ENCODE measurements at regions not wholly inside any gene's neighbourhood (a gene's known extent, or its start where the extent isn't known, plus 50 kb on each side); places are given as distances from the start of the nearest gene placed in this dataset.

- H3K36me3 ChIP-seq (ENCODE audit: insufficient read depth, low read length) = no peaks in the 10 kb centered on the region
- H3F3A ChIP-seq (ENCODE audit: low read depth) = no peaks in the 10 kb centered on the region
- H4K20me1 ChIP-seq (ENCODE audit: insufficient read depth, low read length, poor library complexity, severe bottlenecking) = no peaks in the 10 kb centered on the region
- no peak overlapping the region for H3K4me2 ChIP-seq (ENCODE audit: low read depth, low read length, poor library complexity, severe bottlenecking)
- H3K9me2 ChIP-seq (replicated peaks; ENCODE audit: low read depth, low read length) = no peaks in the 10 kb centered on the region
- H3K4me3 ChIP-seq (ENCODE audit: low read length, poor library complexity, severe bottlenecking) = no peak overlapping the region
- no peaks in the 10 kb centered on the region for H3K27me3 ChIP-seq (ENCODE audit: insufficient read depth, low read length, poor library complexity, severe bottlenecking)
- TF ChIP-seq CTCF (conservative IDR thresholded peaks at IDR 0.05; ENCODE audit: low read length) = peak; percentile 94
- no peak for TF ChIP-seq EZH2phosphoT487 (IDR thresholded peaks at IDR 0.05; ENCODE audit: borderline replicate concordance)
- no peaks in the 10 kb centered on the region for H3K79me2 ChIP-seq (ENCODE audit: insufficient read depth, low read length)
- H2AFZ ChIP-seq (ENCODE audit: low read length) = no peak overlapping the region; the same call in 1 of the 2 replicates
- peak overlapping the region; percentile 14 for H3K9ac ChIP-seq (ENCODE audit: low read depth, low read length, poor library complexity, severe bottlenecking)
- H3K4me1 ChIP-seq (ENCODE audit: insufficient read depth, low read length, poor library complexity, severe bottlenecking) = peaks cover 30% of the 10 kb centered on the region
- no peaks in the 10 kb centered on the region for H3K9me3 ChIP-seq (ENCODE audit: insufficient read depth, low read depth, low read length)
These were observed 302.5 kb downstream of the DHX35 start for GRCh38 chr20:39264506-39265172.

- Histone ChIP-seq H3K27me3 (ENCODE audit: insufficient read depth, low read length, poor library complexity, severe bottlenecking) (no peaks in the 10 kb centered on the region), H4K20me1 (ENCODE audit: insufficient read depth, low read length, poor library complexity, severe bottlenecking) (no peaks in the 10 kb centered on the region), H3K9me3 (ENCODE audit: insufficient read depth, low read depth, low read length) (no peaks in the 10 kb centered on the region), H3K36me3 (ENCODE audit: insufficient read depth, low read length) (no peaks in the 10 kb centered on the region), H2AFZ (ENCODE audit: low read length) (no peak overlapping the region), H3K9me2 (replicated peaks; ENCODE audit: low read depth, low read length) (no peaks in the 10 kb centered on the region), H3F3A (ENCODE audit: low read depth) (no peaks in the 10 kb centered on the region), H3K4me3 (ENCODE audit: low read length, poor library complexity, severe bottlenecking) (no peak overlapping the region), H3K79me2 (ENCODE audit: insufficient read depth, low read length) (no peaks in the 10 kb centered on the region), H3K9ac (ENCODE audit: low read depth, low read length, poor library complexity, severe bottlenecking) (no peak overlapping the region), H3K4me2 (ENCODE audit: low read depth, low read length, poor library complexity, severe bottlenecking) (no peak overlapping the region), H3K4me1 (ENCODE audit: insufficient read depth, low read length, poor library complexity, severe bottlenecking) (peaks cover 44% of the 10 kb centered on the region)
- TF ChIP-seq EZH2phosphoT487 (IDR thresholded peaks at IDR 0.05; ENCODE audit: borderline replicate concordance) (no peak), CTCF (conservative IDR thresholded peaks at IDR 0.05; ENCODE audit: low read length) (no peak)
These were observed 300.9 kb downstream of the DHX35 start for GRCh38 chr20:39263076-39263475.

GRCh38 chr20:39259808-39260207, 297.7 kb downstream of the DHX35 start:
- H3K9me2 ChIP-seq (replicated peaks; ENCODE audit: low read depth, low read length) = no peaks in the 10 kb centered on the region
- no peak for TF ChIP-seq CTCF (conservative IDR thresholded peaks at IDR 0.05; ENCODE audit: low read length)
- no peak for TF ChIP-seq EZH2phosphoT487 (IDR thresholded peaks at IDR 0.05; ENCODE audit: borderline replicate concordance)
- no peaks in the 10 kb centered on the region for H3F3A ChIP-seq (ENCODE audit: low read depth)
- H3K9ac ChIP-seq (ENCODE audit: low read depth, low read length, poor library complexity, severe bottlenecking) = no peak overlapping the region
- H4K20me1 ChIP-seq (ENCODE audit: insufficient read depth, low read length, poor library complexity, severe bottlenecking) = no peaks in the 10 kb centered on the region
- H3K27me3 ChIP-seq (ENCODE audit: insufficient read depth, low read length, poor library complexity, severe bottlenecking) = no peaks in the 10 kb centered on the region
- H3K4me2 ChIP-seq (ENCODE audit: low read depth, low read length, poor library complexity, severe bottlenecking) = no peak overlapping the region
- no peaks in the 10 kb centered on the region for H3K36me3 ChIP-seq (ENCODE audit: insufficient read depth, low read length)
- no peak overlapping the region for H3K4me3 ChIP-seq (ENCODE audit: low read length, poor library complexity, severe bottlenecking)
- peak overlapping the region; percentile 44; the same call in 1 of the 2 replicates for H2AFZ ChIP-seq (ENCODE audit: low read length)
- peaks cover 46% of the 10 kb centered on the region for H3K4me1 ChIP-seq (ENCODE audit: insufficient read depth, low read length, poor library complexity, severe bottlenecking)
- no peaks in the 10 kb centered on the region for H3K79me2 ChIP-seq (ENCODE audit: insufficient read depth, low read length)
- H3K9me3 ChIP-seq (ENCODE audit: insufficient read depth, low read depth, low read length) = no peaks in the 10 kb centered on the region
